Stimulated activated CD8-positive, alpha-beta memory T cell treated with anti-CD3 and anti-CD28 coated beads, Interleukin-12 subunit alpha, Interleukin-12 subunit beta, amount 100 ng/mL, for 1 hour (primary cell): ENCODE measurements at regions not wholly inside any gene's neighbourhood (a gene's known extent, or its start where the extent isn't known, plus 50 kb on each side); places are given as distances from the start of the nearest gene placed in this dataset.
"Not testable (repeated sequence)": the region's sequence is repeated elsewhere in the genome, so short reads cannot be mapped to it uniquely, and the experiment has no call there.

Experiments
- DNase-seq: peaks from one replicate; pipeline ENCODE4 v3.0.0-alpha.2; 2020; ENCODE audit warnings: low read depth

- DNase-seq = no peak
These were observed 108.3 kb upstream of the CPSF6 start for GRCh38 chr12:69131077-69131476.

GRCh38 chr12:69136931-69137613 is 102.3 kb upstream of the CPSF6 start:
- no peak for DNase-seq

GRCh38 chr12:69141074-69141473 is 98.3 kb upstream of the CPSF6 start:
- DNase-seq = no peak

GRCh38 chr12:69149270-69149669 is 90.1 kb upstream of the CPSF6 start:
- DNase-seq = no peak

GRCh38 chr12:69150083-69150795 is 89.1 kb upstream of the CPSF6 start:
- DNase-seq = no peak

GRCh38 chr12:69150796-69151127 is 88.6 kb upstream of the CPSF6 start:
- DNase-seq = no peak

GRCh38 chr12:69151254-69151764 is 88.1 kb upstream of the CPSF6 start:
- no peak for DNase-seq

GRCh38 chr12:69154585-69155363 is 84.6 kb upstream of the CPSF6 start:
- DNase-seq = peak; percentile 69

GRCh38 chr12:69157023-69157655 is 82.2 kb upstream of the CPSF6 start:
- DNase-seq = peak; percentile 83

- no peak for DNase-seq
These were observed 77.5 kb upstream of the CPSF6 start for GRCh38 chr12:69161829-69162228.

GRCh38 chr12:69163681-69164362 is 75.5 kb upstream of the CPSF6 start:
- DNase-seq = no peak

GRCh38 chr12:69167648-69168165 is 71.7 kb upstream of the CPSF6 start:
- no peak for DNase-seq

- no peak for DNase-seq
These were observed 71.0 kb upstream of the CPSF6 start for GRCh38 chr12:69168363-69168762.

- no peak for DNase-seq
These were observed 70.5 kb upstream of the CPSF6 start for GRCh38 chr12:69168828-69169227.

- DNase-seq = no peak
These were observed 69.1 kb upstream of the CPSF6 start for GRCh38 chr12:69170293-69170692.

GRCh38 chr12:69171881-69172280 is 67.5 kb upstream of the CPSF6 start:
- no peak for DNase-seq

- DNase-seq = no peak
These were observed 66.9 kb upstream of the CPSF6 start for GRCh38 chr12:69172491-69172890.

GRCh38 chr12:69173368-69173767 is 66.0 kb upstream of the CPSF6 start:
- DNase-seq = no peak

GRCh38 chr12:69179786-69180185 is 59.6 kb upstream of the CPSF6 start:
- DNase-seq = no peak

- not testable (repeated sequence) for DNase-seq
These were observed 51.8 kb upstream of the CPSF6 start for GRCh38 chr12:69187572-69187971.

- no peak for DNase-seq
These were observed 49.9 kb upstream of the CPSF6 start for GRCh38 chr12:69189378-69189978.
